ENCODE measurements at regions not wholly inside any gene's neighbourhood (a gene's known extent, or its start where the extent isn't known, plus 50 kb on each side); places are given as distances from the start of the nearest gene placed in this dataset.

DNA sequence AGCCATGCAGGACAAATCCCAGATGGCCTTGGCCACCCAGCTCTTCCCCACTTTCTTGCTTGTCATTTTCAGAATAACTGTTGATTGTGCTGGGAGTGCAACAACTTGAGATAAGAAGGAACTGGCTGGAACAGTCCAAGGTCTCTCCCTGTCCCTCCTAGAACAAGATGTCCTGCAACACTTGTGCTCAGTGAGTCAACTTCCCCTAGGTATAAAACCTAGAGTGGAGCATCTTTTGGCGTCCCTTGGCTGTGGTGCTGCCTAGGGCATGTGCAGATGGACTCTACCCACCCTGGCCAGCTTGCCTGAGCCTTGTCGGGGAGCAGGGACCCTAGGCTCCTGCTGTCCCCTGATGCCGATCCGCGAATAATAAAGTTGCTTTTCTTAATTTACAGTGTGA lies 50.7 kb upstream of the SLC22A11 start:
- ChIA-PET CTCF (no interaction called here), POLR2A (no interaction called here)
- TF ChIP-seq, protein P1, sequence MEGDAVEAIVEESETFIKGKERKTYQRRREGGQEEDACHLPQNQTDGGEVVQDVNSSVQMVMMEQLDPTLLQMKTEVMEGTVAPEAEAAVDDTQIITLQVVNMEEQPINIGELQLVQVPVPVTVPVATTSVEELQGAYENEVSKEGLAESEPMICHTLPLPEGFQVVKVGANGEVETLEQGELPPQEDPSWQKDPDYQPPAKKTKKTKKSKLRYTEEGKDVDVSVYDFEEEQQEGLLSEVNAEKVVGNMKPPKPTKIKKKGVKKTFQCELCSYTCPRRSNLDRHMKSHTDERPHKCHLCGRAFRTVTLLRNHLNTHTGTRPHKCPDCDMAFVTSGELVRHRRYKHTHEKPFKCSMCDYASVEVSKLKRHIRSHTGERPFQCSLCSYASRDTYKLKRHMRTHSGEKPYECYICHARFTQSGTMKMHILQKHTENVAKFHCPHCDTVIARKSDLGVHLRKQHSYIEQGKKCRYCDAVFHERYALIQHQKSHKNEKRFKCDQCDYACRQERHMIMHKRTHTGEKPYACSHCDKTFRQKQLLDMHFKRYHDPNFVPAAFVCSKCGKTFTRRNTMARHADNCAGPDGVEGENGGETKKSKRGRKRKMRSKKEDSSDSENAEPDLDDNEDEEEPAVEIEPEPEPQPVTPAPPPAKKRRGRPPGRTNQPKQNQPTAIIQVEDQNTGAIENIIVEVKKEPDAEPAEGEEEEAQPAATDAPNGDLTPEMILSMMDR (IDR thresholded peaks at IDR 0.05; ENCODE audit: control extremely low read depth, extremely low read depth, low read depth, missing control alignments): no peak
- no peak for DNase-seq (ENCODE audit: extremely low spot score)

All from GM10248 (cell line).